SU-DHL-6 (cell line): ENCODE measurements at regions not wholly inside any gene's neighbourhood (a gene's known extent, or its start where the extent isn't known, plus 50 kb on each side); places are given as distances from the start of the nearest gene placed in this dataset.

Experiments used
- H2AFZ ChIP-seq: fragments of 200-600 bp; sonication (generic); 2 replicates; pipeline ENCODE4 v1.6.1; 2014; ENCODE audit warnings: low read depth, mild to moderate bottlenecking, moderate library complexity, mixed read lengths, antibody characterized with exemption, low read length; ENCODE audit not compliant: severe bottlenecking
- H3F3A ChIP-seq: fragments of 200-600 bp; shearing (Covaris generic); 2 replicates; pipeline ENCODE4 v1.6.0; 2016; ENCODE audit warnings: antibody characterized with exemption, mild to moderate bottlenecking; ENCODE audit not compliant: insufficient read depth
- H3K27ac ChIP-seq: fragments of 200-600 bp; sonication (generic); 2 replicates; pipeline ENCODE4 v1.5.1; 2016; ENCODE audit warnings: low read depth, mild to moderate bottlenecking, low read length, moderate library complexity, mixed read lengths
- H3K27me3 ChIP-seq: fragments of 200-600 bp; sonication (generic), shearing (Covaris generic); 2 replicates; pipeline ENCODE4 v1.6.0; 2014; ENCODE audit warnings: mild to moderate bottlenecking, low read length
- H3K36me3 ChIP-seq: fragments of 200-600 bp; sonication (generic); 2 replicates; pipeline ENCODE4 v1.6.1; 2014; ENCODE audit warnings: mild to moderate bottlenecking, low read length, mixed read lengths
- H3K4me2 ChIP-seq: fragments of 300-600, 200-600 bp; shearing (Covaris generic), sonication (generic); 2 replicates; pipeline ENCODE4 v1.6.0; 2014; ENCODE audit warnings: low read length, low read depth, mild to moderate bottlenecking; ENCODE audit not compliant: poor library complexity, severe bottlenecking
- H3K4me3 ChIP-seq: fragments of 200-600 bp; sonication (generic); 2 replicates; pipeline ENCODE4 v1.5.1; 2014; ENCODE audit warnings: antibody characterized with exemption, low read length, mild to moderate bottlenecking, mixed read lengths; ENCODE audit not compliant: insufficient read depth, poor library complexity, severe bottlenecking
- H3K79me2 ChIP-seq: fragments of 200-600 bp; sonication (generic); 2 replicates; pipeline ENCODE4 v1.6.1; 2014; ENCODE audit warnings: mild to moderate bottlenecking, low read length, moderate library complexity; ENCODE audit not compliant: insufficient read depth
- H3K9ac ChIP-seq: fragments of 200-600 bp; sonication (generic); 2 replicates; pipeline ENCODE4 v1.7.0; 2014; ENCODE audit warnings: mild to moderate bottlenecking, low read length
- H3K9me2 ChIP-seq: fragments of 200-600 bp; sonication (generic); replicated peaks from 2 replicates; pipeline ENCODE4 v1.6.1; 2014; ENCODE audit warnings: low read length; ENCODE audit not compliant: insufficient read depth
- H3K9me3 ChIP-seq: fragments of 200-600 bp; sonication (generic); 2 replicates; pipeline ENCODE4 v1.6.1; 2014; ENCODE audit warnings: low read length, mixed read lengths; ENCODE audit not compliant: insufficient read depth
- H4K20me1 ChIP-seq: fragments of 200-600 bp; sonication (generic); 2 replicates; pipeline ENCODE4 v1.6.1; 2014; ENCODE audit warnings: low read depth, mild to moderate bottlenecking, antibody characterized with exemption, low read length, moderate library complexity, mixed read lengths
- CTCF ChIP-seq: fragments of 200-600 bp; sonication (generic); IDR thresholded peaks from one replicate; pipeline ENCODE4 v1.5.1; 2017; ENCODE audit warnings: antibody characterized with exemption, mild to moderate bottlenecking, low read length, moderate library complexity; ENCODE audit not compliant: insufficient read depth, poor library complexity, severe bottlenecking
- EZH2phosphoT487 ChIP-seq: fragments of 200-600 bp; sonication (generic), shearing (Covaris generic); conservative IDR thresholded peaks from 2 replicates; pipeline ENCODE4 v1.6.1; 2018; ENCODE audit warnings: mild to moderate bottlenecking, antibody characterized with exemption, low read length, moderate library complexity, mixed read lengths

GRCh38 chr12:75712223-75712622 lies 200.8 kb upstream of the KRR1 start:
- Histone ChIP-seq H3K9me3 (no peaks in the 10 kb centered on the region), H4K20me1 (no peaks in the 10 kb centered on the region), H3K9me2 (no peaks in the 10 kb centered on the region), H3K4me2 (no peak overlapping the region), H3K36me3 (no peaks in the 10 kb centered on the region), H3K4me3 (no peak overlapping the region), H3K27ac (no peak overlapping the region), H2AFZ (no peak overlapping the region), H3F3A (no peaks in the 10 kb centered on the region), H3K79me2 (no peaks in the 10 kb centered on the region), H3K27me3 (no peaks in the 10 kb centered on the region), H3K9ac (no peak overlapping the region)
- TF ChIP-seq EZH2phosphoT487, result no peak
- TF ChIP-seq CTCF, result no peak

DNA sequence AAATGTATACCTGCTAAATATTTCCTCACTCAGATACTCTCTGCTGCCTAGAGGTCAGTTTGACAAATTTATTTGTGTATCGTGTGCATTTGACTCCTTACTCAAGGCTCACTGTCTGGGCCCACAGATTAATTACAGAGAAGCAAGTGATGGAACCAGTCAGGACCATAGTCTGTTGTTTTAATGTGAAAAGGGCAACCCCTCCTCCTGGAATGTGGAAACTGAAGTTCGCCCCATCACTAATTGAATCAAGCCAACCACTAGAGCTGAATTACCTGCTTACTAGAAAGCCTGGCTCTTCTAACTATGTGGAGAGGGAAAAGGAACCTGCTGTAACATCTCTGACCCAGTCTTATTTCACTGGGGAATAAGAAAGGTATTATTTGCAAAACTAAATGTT lies 199.9 kb upstream of the KRR1 start:
- Histone ChIP-seq H3K79me2 (no peaks in the 10 kb centered on the region), H3F3A (no peaks in the 10 kb centered on the region), H3K4me3 (no peak overlapping the region), H3K4me2 (no peak overlapping the region), H3K36me3 (no peaks in the 10 kb centered on the region), H2AFZ (no peak overlapping the region), H3K27ac (no peak overlapping the region), H3K27me3 (no peaks in the 10 kb centered on the region), H3K9me3 (no peaks in the 10 kb centered on the region), H3K9me2 (no peaks in the 10 kb centered on the region), H3K9ac (no peak overlapping the region), H4K20me1 (no peaks in the 10 kb centered on the region)
- TF ChIP-seq EZH2phosphoT487 (no peak), CTCF (no peak)

DNA sequence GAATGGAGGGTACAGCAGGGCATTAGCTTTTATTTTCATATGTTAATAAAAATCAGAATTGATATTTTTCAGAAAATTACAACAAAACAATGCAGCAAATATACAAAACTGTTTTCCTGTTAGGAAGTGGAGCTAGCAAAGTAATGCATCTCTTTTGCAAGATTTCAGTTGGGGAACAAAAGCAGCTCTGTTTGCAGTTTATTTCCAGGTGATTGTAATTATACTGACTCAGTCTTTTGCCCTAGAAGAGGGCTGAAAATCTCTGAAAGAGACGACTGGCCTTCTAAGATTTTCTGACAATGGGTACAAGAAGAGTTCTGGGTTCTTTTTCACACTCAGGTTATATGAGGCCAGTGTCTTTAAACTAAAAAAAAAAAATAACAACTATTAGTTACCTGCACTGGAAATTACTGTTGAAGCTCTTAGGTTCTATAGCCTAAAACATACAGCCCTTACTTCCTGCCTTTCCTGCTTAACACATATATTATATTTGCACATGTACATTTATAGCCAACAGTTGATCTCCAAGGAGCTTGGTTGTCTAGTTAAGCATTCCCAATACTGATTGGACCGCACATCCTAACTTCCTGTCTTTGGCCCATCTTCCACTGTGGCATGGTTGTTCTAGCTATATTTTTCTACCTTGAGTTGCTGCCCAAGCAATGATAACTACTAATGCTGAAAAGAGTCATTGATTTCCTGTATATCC lies 199.1 kb upstream of the KRR1 start:
- Histone ChIP-seq H3K79me2 (no peaks in the 10 kb centered on the region), H3K9ac (no peak overlapping the region), H2AFZ (no peak overlapping the region), H4K20me1 (no peaks in the 10 kb centered on the region), H3K4me2 (no peak overlapping the region), H3K27ac (no peak overlapping the region), H3F3A (no peaks in the 10 kb centered on the region), H3K27me3 (no peaks in the 10 kb centered on the region), H3K9me3 (no peaks in the 10 kb centered on the region), H3K9me2 (no peaks in the 10 kb centered on the region), H3K4me3 (no peak overlapping the region), H3K36me3 (no peaks in the 10 kb centered on the region)
- TF ChIP-seq CTCF, result no peak
- TF ChIP-seq EZH2phosphoT487, result no peak
